ENCODE measurements at regions not wholly inside any gene's neighbourhood (a gene's known extent, or its start where the extent isn't known, plus 50 kb on each side); places are given as distances from the start of the nearest gene placed in this dataset.
"Not testable (repeated sequence)": the region's sequence is repeated elsewhere in the genome, so short reads cannot be mapped to it uniquely, and the experiment has no call there.

- DNase-seq, result no peak
These were observed 107.2 kb upstream of the ZNF236 start for GRCh38 chr18:76715012-76715610.

GRCh38 chr18:76713432-76713831 lies 108.9 kb upstream of the ZNF236 start:
- no peak for DNase-seq

- no peak for DNase-seq
These were observed 109.7 kb upstream of the ZNF236 start for GRCh38 chr18:76712511-76713140.

GRCh38 chr18:76710646-76711520 lies 111.5 kb upstream of the ZNF236 start:
- DNase-seq, result no peak

- peak; percentile 56 for DNase-seq
These were observed 112.4 kb upstream of the ZNF236 start for GRCh38 chr18:76709659-76710645.

- DNase-seq, result no peak
These were observed 113.5 kb upstream of the ZNF236 start for GRCh38 chr18:76708722-76709353.

GRCh38 chr18:76708071-76708721 lies 114.2 kb upstream of the ZNF236 start:
- DNase-seq, result no peak

GRCh38 chr18:76707534-76707933 lies 114.8 kb upstream of the ZNF236 start:
- no peak for DNase-seq

GRCh38 chr18:76704589-76704988 lies 117.8 kb upstream of the ZNF236 start:
- not testable (repeated sequence) for DNase-seq

- no peak for DNase-seq
These were observed 122.4 kb upstream of the ZNF236 start for GRCh38 chr18:76699923-76700322.

- no peak for DNase-seq
These were observed 124.9 kb upstream of the ZNF236 start for GRCh38 chr18:76697441-76697901.

GRCh38 chr18:76691800-76692199 lies 130.6 kb upstream of the ZNF236 start:
- no peak for DNase-seq

- DNase-seq, result no peak
These were observed 132.6 kb upstream of the ZNF236 start for GRCh38 chr18:76689646-76690264.

- DNase-seq, result no peak
These were observed 133.5 kb upstream of the ZNF236 start for GRCh38 chr18:76688724-76689472.

GRCh38 chr18:76687304-76687962 lies 134.9 kb upstream of the ZNF236 start:
- DNase-seq, result no peak

GRCh38 chr18:76686737-76687231 lies 135.6 kb upstream of the ZNF236 start:
- peak; percentile 2 for DNase-seq

GRCh38 chr18:76685860-76686259 lies 136.5 kb upstream of the ZNF236 start:
- DNase-seq, result no peak

- no peak for DNase-seq
These were observed 137.0 kb upstream of the ZNF236 start for GRCh38 chr18:76685402-76685801.

- no peak for DNase-seq
These were observed 138.1 kb upstream of the ZNF236 start for GRCh38 chr18:76684265-76684664.

- no peak for DNase-seq
These were observed 142.4 kb upstream of the ZNF236 start for GRCh38 chr18:76679945-76680344.
